NCI-H69 (cell line): ENCODE measurements at regions not wholly inside any gene's neighbourhood (a gene's known extent, or its start where the extent isn't known, plus 50 kb on each side); places are given as distances from the start of the nearest gene placed in this dataset.
"Not testable (repeated sequence)": the region's sequence is repeated elsewhere in the genome, so short reads cannot be mapped to it uniquely, and the experiment has no call there.

Experiments
- DNase-seq: peaks from one replicate; lab custom pipeline; 2025; lab: John Stamatoyannopoulos, UW

GRCh38 chr1:177413982-177414596 is 243.3 kb downstream of the BRINP2 start:
- DNase-seq, result peak; percentile 5

DNA sequence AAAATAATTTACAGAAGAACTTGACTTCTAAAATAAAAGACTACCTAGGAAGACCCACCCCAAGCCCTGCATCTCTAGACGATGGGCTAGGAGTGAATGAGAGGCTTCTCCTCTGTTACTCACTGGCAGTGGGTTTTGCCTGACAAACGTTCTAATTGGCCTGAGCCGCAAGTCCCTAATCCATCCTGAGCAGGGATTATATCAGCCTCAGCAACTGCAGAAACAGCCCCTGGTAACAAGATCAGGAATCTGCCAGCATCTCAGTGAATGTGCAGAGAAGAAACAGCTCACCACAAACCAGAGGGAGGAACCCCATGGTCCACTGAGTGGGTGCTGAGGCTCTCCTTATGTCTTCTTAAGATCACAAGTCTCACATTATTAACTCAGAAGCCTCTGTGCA is 240.6 kb downstream of the BRINP2 start:
- DNase-seq, result no peak

- DNase-seq, result no peak
Observed at GRCh38 chr1:177410179-177410766, 239.5 kb downstream of the BRINP2 start.

DNA sequence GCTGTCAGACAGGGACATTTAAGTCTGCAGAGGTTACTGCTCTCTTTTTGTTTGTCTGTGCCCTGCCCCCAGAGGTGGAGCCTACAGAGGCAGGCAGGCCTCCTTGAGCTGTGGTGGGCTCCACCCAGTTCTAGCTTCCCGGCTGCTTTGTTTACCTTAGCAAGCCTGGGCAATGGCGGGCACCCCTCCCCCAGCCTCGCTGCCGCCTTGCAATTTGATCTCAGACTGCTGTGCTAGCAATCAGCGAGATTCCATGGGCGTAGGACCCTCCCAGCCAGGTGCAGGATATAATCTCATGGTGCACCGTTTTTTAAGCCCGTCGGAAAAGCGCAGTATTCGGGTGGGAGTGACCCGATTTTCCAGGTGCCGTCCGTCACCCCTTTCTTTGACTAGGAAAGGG is 235.6 kb downstream of the BRINP2 start:
- DNase-seq, result not testable (repeated sequence)

DNA sequence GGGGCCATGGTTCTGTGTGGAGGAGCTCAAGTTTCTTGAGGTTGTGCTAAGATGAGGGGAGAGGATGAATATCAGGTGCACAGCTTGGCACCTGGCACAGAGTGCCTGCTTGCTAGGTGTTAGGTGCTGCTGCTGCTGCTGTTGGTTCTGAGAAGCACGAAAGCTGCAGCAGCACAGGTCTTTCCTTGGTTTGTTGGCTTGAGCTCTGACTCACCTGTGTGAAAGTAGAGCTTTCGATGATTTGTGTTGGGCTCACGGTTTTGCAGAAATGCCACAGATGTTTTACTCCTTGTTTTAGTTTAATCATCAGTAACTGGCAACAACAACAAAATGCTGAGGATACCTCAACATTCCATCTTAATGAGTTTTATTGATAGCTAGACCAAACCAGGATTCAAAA is 221.6 kb downstream of the BRINP2 start:
- no peak for DNase-seq

DNA sequence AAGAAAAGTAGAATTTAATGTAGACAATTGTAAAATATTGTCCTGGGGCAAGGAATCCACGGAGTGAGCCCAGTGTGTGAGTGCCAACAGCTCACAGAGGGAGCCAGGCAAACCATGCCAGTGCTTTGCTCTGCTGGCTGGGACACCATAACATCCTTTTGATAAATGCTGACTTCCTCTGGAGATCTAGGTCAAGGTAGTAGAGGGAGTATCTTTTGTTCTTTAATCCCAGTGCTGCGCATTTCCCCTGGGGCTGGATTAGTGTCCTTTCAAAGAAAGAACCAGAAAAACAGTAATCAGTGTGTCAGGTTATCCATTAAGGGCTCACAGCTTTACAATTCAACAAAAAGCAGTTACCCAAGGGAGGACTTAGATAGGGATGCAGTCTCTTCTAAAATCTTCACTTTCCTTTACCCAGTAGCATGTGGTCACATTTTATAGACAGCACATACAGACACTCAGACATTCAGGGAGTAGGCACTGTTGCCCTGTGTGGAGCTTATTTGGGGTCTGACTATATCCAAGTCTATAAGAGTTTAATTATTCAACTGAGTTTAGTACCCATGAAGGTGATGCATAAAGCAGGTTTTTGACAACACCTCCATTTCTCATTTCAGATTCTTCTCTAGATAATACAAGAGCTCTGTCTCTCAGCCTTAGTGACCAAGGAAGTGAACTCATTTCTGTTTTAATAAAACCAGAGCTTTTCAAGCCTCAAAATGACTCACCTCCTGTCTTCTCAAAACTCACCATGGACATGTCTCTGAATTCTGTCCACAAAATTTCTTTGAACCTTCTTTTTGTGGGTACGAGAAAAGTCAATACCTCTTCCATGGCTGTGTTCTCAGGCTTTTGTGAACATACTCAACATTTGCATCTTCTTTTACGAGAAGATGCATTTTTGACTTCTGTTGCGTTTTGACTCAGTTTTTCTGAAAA is 215.3 kb downstream of the BRINP2 start:
- DNase-seq, result peak; percentile 62

DNA sequence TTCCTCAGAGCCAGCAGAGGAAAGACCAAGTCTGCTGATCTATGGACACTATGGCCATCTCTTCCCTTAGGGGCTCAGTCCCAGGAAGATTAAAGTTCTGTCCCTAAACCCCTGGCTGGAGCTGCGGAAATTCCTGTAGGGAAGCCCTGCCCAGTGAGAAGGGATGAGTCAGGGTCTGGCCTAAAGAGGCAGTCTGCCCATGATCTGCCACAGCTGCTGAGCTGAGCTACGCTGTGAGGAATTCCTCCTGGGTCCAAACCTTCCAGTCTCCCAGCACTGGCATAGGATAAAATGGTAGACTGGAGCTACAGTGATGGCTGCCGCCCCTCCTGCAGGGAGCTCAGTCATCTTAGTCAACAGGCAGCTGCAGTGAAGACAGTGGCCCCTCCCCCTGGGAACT is 213.7 kb downstream of the BRINP2 start:
- no peak for DNase-seq

GRCh38 chr1:177383715-177384114 is 213.0 kb downstream of the BRINP2 start:
- DNase-seq, result no peak

GRCh38 chr1:177377866-177378265 is 207.1 kb downstream of the BRINP2 start:
- DNase-seq, result no peak

DNA sequence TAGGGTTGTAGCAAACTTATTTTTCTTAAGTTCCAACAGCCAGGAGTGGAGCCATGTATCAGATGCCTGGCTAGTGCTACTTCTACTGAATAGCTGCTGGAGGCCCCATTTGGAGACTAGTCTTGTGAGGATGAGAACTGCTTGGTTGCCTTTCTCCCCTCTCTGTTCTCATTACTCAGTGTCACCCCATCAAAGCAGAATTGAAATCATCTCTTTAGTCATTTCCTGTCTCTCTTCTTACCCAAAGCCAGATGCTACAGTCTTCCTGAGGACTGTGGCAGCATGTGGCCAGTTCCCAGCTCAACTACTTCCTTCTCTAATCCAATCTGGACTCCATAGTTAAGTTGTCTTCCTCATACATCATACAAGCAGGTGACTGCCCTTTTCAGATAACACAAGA is 197.5 kb downstream of the BRINP2 start:
- DNase-seq, result no peak

- DNase-seq, result no peak
Observed at GRCh38 chr1:177366091-177366490, 195.3 kb downstream of the BRINP2 start.

GRCh38 chr1:177360791-177361190 is 190.0 kb downstream of the BRINP2 start:
- DNase-seq, result no peak

- DNase-seq, result no peak
Observed at GRCh38 chr1:177356674-177357435, 186.1 kb downstream of the BRINP2 start.

GRCh38 chr1:177355575-177355974 is 184.8 kb downstream of the BRINP2 start:
- DNase-seq, result no peak

- no peak for DNase-seq
Observed at GRCh38 chr1:177354247-177354646, 183.5 kb downstream of the BRINP2 start.

- no peak for DNase-seq
Observed at GRCh38 chr1:177351361-177352108, 180.8 kb downstream of the BRINP2 start.

- DNase-seq, result no peak
Observed at GRCh38 chr1:177346790-177347359, 176.1 kb downstream of the BRINP2 start.

DNA sequence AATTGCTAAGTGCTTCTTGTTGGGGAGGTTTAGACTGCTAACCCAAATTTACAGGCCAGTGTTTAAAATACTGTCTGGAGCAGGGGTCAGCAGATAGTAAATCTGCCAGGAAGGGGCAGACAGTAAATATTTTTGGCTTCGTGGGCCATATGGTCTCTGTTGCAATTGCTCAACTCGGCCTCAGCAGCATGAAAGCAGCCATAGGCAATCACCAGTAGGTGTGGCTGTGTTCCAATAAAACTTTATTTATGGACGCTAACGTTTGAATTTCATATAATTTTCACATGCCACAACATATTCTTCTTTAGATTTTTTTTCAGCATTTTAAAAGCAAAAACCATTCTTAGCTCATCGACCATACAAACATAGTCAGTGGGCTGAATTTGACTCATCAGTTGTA is 172.7 kb downstream of the BRINP2 start:
- DNase-seq, result peak; percentile 28

DNA sequence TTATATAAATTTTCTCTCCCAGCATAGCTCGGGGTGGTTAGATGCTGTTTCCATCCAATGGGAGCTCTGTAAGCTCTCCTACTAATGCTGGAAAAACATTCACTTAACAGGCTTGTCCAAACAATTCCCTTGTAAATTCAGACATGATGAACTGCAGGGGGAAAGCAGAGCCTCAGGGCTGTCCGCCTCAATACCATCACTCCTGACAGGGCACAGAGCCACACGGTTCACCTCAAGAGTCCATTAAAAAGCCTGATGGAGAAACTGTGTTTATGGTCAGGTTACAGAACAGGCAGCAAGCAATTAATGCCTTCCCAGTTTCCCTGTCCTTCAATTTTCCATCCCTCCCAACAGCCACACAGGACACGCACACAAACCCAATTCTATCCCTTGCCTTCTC is 171.0 kb downstream of the BRINP2 start:
- DNase-seq, result peak; percentile 4

DNA sequence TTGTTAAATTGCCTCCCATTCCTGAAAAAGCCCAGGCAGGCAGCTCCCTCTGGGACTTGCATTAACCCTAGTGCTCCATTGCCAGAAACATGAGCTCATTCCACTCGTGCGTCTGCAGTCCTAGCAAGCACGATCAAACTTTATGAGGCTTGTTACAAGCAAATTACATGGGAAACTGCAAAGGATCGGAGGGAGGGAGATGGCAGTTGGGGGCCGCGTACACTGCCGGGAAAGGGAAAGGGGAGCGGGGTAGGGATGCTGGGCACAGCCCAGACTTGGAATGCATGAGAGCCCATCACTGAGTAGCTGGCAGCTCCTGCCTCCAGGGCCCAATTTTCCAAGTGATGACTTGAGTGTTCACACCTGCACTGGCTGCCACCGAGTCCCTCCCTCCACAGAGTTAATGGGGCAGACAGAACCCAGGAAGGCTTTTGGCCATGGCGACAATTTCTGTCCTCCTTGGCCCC is 169.9 kb downstream of the BRINP2 start:
- DNase-seq, result no peak

GRCh38 chr1:177338376-177338775 is 167.6 kb downstream of the BRINP2 start:
- no peak for DNase-seq
